ENCODE measurements at regions not wholly inside any gene's neighbourhood (a gene's known extent, or its start where the extent isn't known, plus 50 kb on each side); places are given as distances from the start of the nearest gene placed in this dataset.

DNA sequence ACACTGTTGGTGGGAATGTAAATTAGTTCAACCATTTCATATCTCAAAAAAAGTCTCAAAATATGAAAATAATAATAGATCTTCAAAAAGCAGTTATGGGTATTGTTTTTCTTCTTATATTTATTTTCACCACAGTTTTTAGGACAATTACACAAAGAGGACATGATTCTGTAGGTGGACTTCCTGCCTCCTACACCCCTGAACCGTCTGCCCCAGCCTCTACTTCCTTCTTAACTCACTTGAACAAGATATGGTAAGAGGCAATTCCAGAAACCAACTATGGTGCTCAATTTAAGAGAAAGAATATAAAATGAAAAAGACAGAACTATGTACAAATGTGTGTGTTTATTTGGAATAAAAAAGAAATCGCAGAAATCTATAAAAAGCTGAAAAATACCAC is 74.1 kb upstream of the MON1B start:
- H3K4me3 ChIP-seq: no peak overlapping the region

DNA sequence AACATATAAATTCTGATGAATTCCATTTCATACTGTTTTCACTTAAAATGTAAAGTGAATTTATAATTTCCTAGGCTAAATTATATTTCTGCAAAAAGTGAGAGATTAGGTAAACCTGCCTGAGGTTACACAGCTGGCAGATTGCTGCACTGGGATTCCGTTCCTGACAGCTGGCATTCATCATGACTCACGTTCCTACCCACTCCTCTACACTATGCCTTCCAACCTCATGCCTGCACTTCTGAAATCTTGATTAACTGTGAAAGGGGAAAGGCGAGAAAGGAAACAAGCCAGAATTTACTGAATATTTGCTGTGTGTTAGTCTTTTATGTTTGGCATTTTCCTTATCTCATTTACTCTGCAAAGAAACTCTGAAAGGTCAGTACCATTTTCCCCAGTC is 73.3 kb upstream of the MON1B start:
- Histone ChIP-seq H3K9me3 (no peaks in the 10 kb centered on the region), H3K36me3 (no peaks in the 10 kb centered on the region), H3K4me3 (no peak overlapping the region), H3K27ac (no peak overlapping the region), H3K27me3 (no peaks in the 10 kb centered on the region), H3K4me1 (no peaks in the 10 kb centered on the region)
- intact Hi-C loops (cut with DNase I; ENCODE audit: low total_unique reads): no loop called here
- no peak for TF ChIP-seq POLR2AphosphoS5 (IDR thresholded peaks at IDR 0.05)
- DNase-seq (ENCODE audit: low spot score in 2 of 2): no peak

More for the DNA sequence above, 74.1 kb upstream of the MON1B start:
- intact Hi-C loops (cut with DNase I; ENCODE audit: low total_unique reads): no loop called here
- no peak for DNase-seq (ENCODE audit: low spot score in 2 of 2)
- TF ChIP-seq, protein P1, sequence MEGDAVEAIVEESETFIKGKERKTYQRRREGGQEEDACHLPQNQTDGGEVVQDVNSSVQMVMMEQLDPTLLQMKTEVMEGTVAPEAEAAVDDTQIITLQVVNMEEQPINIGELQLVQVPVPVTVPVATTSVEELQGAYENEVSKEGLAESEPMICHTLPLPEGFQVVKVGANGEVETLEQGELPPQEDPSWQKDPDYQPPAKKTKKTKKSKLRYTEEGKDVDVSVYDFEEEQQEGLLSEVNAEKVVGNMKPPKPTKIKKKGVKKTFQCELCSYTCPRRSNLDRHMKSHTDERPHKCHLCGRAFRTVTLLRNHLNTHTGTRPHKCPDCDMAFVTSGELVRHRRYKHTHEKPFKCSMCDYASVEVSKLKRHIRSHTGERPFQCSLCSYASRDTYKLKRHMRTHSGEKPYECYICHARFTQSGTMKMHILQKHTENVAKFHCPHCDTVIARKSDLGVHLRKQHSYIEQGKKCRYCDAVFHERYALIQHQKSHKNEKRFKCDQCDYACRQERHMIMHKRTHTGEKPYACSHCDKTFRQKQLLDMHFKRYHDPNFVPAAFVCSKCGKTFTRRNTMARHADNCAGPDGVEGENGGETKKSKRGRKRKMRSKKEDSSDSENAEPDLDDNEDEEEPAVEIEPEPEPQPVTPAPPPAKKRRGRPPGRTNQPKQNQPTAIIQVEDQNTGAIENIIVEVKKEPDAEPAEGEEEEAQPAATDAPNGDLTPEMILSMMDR (IDR thresholded peaks at IDR 0.05): no peak
- no peak for TF ChIP-seq POLR2A (IDR thresholded peaks at IDR 0.05)
- TF ChIP-seq POLR2AphosphoS5 (IDR thresholded peaks at IDR 0.05): no peak
- H3K27me3 ChIP-seq: no peaks in the 10 kb centered on the region
- H3K4me1 ChIP-seq: no peaks in the 10 kb centered on the region
- H3K27ac ChIP-seq: no peak overlapping the region
- no peaks in the 10 kb centered on the region for H3K36me3 ChIP-seq
- no peaks in the 10 kb centered on the region for H3K9me3 ChIP-seq

DNA sequence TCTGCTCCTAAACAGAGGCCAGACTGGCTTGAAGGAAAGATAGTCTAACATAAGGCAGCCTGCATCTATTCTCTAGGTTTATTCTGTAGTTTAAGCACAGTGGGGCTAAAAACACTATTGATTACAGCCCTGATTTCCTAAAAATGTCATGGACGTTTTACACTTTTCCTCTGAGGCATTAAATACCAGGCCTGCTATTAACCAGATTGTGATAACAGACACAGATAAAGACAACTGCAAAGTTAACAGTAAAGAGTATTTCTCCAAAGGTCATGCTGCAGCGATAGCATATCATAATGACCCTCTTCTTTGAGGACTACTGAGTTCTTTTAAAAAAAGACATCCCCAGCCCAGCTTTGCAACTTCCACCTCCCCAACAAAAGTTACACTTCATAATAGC is 59.6 kb upstream of the MON1B start:
- H3K4me3 ChIP-seq: no peak overlapping the region
- intact Hi-C loops (cut with DNase I; ENCODE audit: low total_unique reads): no loop called here
- no peak for TF ChIP-seq POLR2A (IDR thresholded peaks at IDR 0.05)
- TF ChIP-seq, protein P1 (IDR thresholded peaks at IDR 0.05): no peak
- no peak for TF ChIP-seq POLR2AphosphoS5 (IDR thresholded peaks at IDR 0.05)
- H3K9me3 ChIP-seq: no peaks in the 10 kb centered on the region
- no peak overlapping the region for H3K27ac ChIP-seq
- H3K4me1 ChIP-seq: no peaks in the 10 kb centered on the region
- H3K27me3 ChIP-seq: no peaks in the 10 kb centered on the region
- no peaks in the 10 kb centered on the region for H3K36me3 ChIP-seq
- no peak for DNase-seq (ENCODE audit: low spot score in 2 of 2)

DNA sequence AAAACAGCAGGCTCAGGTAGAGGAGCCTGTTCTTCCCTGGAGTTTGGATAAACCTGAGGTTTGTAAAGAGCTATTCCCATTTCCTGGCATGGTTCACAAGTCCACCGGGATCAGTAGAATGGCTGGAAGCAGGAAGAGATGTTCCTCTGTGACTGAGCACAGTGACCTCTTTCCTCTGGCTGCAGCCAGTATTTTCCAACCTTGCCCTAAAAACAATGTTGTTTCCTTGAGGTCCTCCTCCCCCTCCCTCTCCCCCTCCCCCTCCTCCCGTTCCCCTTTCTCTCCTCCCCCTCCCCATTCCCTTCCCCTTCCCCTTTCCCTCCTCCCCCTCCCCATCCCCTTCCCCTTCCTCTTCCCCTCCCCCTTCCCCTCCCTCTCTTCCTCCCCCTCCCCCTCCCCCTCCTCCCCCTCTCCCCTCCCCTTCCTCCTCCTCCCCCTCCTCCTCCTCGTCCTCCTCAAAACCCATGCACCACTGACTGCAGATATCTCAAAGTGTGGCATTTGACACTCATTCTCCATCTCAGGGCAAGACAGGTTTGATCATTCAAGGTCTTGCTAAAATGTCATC is 58.9 kb upstream of the MON1B start:
- H3K4me1 ChIP-seq: no peaks in the 10 kb centered on the region
- no peak for TF ChIP-seq POLR2A (IDR thresholded peaks at IDR 0.05)
- TF ChIP-seq POLR2AphosphoS5 (IDR thresholded peaks at IDR 0.05): no peak
- TF ChIP-seq, protein P1 (IDR thresholded peaks at IDR 0.05): no peak
- no peak for DNase-seq (ENCODE audit: low spot score in 2 of 2)
- H3K27me3 ChIP-seq: no peaks in the 10 kb centered on the region
- no peak overlapping the region for H3K27ac ChIP-seq
- no peaks in the 10 kb centered on the region for H3K9me3 ChIP-seq
- no peak overlapping the region for H3K4me3 ChIP-seq
- no peaks in the 10 kb centered on the region for H3K36me3 ChIP-seq
- intact Hi-C loops (cut with DNase I; ENCODE audit: low total_unique reads): no loop called here

DNA sequence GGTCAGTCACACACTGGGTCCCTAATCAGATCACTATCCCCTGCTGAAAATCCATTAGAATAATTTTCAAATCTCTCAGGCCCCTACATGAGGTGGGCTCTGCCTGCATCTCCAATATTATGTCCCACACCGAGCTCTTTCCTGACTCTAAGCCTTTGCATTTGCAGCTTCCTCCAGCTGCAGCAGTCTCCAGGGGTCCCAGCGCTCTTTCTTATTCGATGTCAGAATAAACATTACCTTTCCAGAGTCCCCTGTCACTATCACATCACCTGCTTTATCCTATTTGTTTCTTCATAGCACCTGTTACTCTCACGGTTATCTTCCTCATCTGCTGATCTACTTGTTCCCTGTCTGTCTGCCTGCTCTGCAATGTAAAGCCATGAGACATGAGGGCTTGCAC is 57.3 kb upstream of the MON1B start:
- no peaks in the 10 kb centered on the region for H3K27me3 ChIP-seq
- intact Hi-C loops (cut with DNase I; ENCODE audit: low total_unique reads): no loop called here

More for the DNA sequence above, 57.3 kb upstream of the MON1B start:
- H3K9me3 ChIP-seq: no peaks in the 10 kb centered on the region
- no peak overlapping the region for H3K4me3 ChIP-seq
- no peaks in the 10 kb centered on the region for H3K4me1 ChIP-seq
- TF ChIP-seq, protein P1 (IDR thresholded peaks at IDR 0.05): no peak
- TF ChIP-seq POLR2AphosphoS5 (IDR thresholded peaks at IDR 0.05) (no peak), POLR2A (IDR thresholded peaks at IDR 0.05) (no peak)
- no peak for DNase-seq (ENCODE audit: low spot score in 2 of 2)
- H3K27ac ChIP-seq: no peak overlapping the region
- no peaks in the 10 kb centered on the region for H3K36me3 ChIP-seq

All from breast epithelium (tissue), 4 donors.